ENCODE measurements at regions not wholly inside any gene's neighbourhood (a gene's known extent, or its start where the extent isn't known, plus 50 kb on each side); places are given as distances from the start of the nearest gene placed in this dataset.

DNA sequence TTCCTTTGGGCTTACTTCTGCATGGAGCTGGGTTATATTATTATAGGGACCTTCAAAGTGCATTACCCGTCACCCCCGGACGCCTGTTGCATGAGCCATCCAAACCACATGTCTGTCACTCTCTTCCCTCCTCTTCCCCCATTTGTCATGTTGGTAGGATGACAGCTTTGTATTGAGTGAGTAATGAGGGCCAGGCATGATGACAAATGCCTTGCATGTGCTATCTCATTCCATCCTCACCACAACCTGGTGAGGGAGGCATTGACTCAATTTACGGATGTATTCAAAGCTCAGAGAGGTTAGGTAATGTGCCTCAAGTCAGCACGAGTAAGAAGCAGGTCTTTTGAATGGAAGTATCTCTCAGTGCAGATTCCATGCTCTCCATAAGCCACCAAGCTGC, 510.5 kb upstream of the TNP1 start:
- FAIRE-seq = no peak
- TF ChIP-seq, protein P1, sequence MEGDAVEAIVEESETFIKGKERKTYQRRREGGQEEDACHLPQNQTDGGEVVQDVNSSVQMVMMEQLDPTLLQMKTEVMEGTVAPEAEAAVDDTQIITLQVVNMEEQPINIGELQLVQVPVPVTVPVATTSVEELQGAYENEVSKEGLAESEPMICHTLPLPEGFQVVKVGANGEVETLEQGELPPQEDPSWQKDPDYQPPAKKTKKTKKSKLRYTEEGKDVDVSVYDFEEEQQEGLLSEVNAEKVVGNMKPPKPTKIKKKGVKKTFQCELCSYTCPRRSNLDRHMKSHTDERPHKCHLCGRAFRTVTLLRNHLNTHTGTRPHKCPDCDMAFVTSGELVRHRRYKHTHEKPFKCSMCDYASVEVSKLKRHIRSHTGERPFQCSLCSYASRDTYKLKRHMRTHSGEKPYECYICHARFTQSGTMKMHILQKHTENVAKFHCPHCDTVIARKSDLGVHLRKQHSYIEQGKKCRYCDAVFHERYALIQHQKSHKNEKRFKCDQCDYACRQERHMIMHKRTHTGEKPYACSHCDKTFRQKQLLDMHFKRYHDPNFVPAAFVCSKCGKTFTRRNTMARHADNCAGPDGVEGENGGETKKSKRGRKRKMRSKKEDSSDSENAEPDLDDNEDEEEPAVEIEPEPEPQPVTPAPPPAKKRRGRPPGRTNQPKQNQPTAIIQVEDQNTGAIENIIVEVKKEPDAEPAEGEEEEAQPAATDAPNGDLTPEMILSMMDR (IDR thresholded peaks at IDR 0.05; ENCODE audit: insufficient read depth, missing control alignments) = no peak
- no peak for DNase-seq (ENCODE audit: insufficient read length, low spot score)

- FAIRE-seq = no peak
- TF ChIP-seq, protein P1 (IDR thresholded peaks at IDR 0.05; ENCODE audit: insufficient read depth, missing control alignments) = no peak
- no peak for DNase-seq (ENCODE audit: insufficient read length, low spot score)
Measured at GRCh38 chr2:217367464-217367863, 507.6 kb upstream of the TNP1 start.

DNA sequence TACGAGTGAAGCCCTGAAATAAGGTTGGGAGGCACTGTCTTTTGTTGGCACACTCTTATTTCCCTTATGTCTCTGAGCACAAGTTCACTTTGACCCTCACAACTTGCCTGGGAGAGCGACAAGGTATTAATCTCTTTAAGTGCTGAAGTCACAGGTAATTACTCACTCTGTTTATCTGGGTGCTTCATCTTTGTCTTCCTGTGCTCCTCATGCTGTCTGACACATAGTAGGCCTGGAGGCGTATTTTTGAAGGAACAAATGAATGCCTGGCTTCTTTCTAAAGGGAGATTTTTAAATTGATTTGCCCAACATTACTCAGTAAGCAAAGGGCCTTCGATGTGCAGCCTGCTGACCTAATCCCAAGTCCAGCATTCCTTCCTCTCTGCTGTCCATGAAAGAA, 507.1 kb upstream of the TNP1 start:
- DNase-seq (ENCODE audit: insufficient read length, low spot score) = no peak
- no peak for FAIRE-seq
- TF ChIP-seq, protein P1 (IDR thresholded peaks at IDR 0.05; ENCODE audit: insufficient read depth, missing control alignments) = no peak

- TF ChIP-seq, protein P1 (IDR thresholded peaks at IDR 0.05; ENCODE audit: insufficient read depth, missing control alignments) = no peak
- DNase-seq (ENCODE audit: insufficient read length, low spot score) = no peak
- FAIRE-seq = no peak
Measured at GRCh38 chr2:217366266-217366895, 506.5 kb upstream of the TNP1 start.

GRCh38 chr2:217365656-217366055, 505.8 kb upstream of the TNP1 start:
- FAIRE-seq = no peak
- TF ChIP-seq, protein P1 (IDR thresholded peaks at IDR 0.05; ENCODE audit: insufficient read depth, missing control alignments) = no peak
- DNase-seq (ENCODE audit: insufficient read length, low spot score) = no peak

DNA sequence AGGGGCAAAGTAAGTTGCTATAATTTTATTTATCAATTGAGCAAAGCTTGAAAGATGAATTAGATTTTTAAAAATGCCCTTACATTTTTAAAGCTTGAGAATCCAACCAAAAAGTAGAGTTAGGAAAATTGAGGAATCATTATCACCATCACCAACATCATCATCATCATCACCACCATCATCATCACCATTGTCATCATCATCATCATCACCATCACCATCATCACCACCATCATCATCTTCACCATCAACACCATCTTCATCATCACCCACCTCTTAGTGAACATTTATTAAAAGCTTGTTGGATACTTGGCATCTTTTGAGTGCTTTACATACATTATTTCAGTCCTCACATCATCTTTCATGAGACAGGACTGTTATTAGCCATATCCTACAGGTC, 504.4 kb upstream of the TNP1 start:
- FAIRE-seq = no peak
- TF ChIP-seq, protein P1 (IDR thresholded peaks at IDR 0.05; ENCODE audit: insufficient read depth, missing control alignments) = no peak
- no peak for DNase-seq (ENCODE audit: insufficient read length, low spot score)

- TF ChIP-seq, protein P1 (IDR thresholded peaks at IDR 0.05; ENCODE audit: insufficient read depth, missing control alignments) = no peak
- FAIRE-seq = no peak
- no peak for DNase-seq (ENCODE audit: insufficient read length, low spot score)
Measured at GRCh38 chr2:217363470-217363869, 503.6 kb upstream of the TNP1 start.
